Body of pancreas (tissue), 4 donors: ENCODE measurements at regions not wholly inside any gene's neighbourhood (a gene's known extent, or its start where the extent isn't known, plus 50 kb on each side); places are given as distances from the start of the nearest gene placed in this dataset.

Experiments
- CTCF ChIP-seq, 7 experiments: fragments of 450-650 bp in 4 of 7; fragments of 200-600 bp in 3 of 7; sonication (generic) in 3 of 7; IDR thresholded peaks; one replicate each; pipeline ENCODE4 v1.5.1; 2016 to 2019; ENCODE audit warnings: antibody characterized with exemption in 7 of 7
- POLR2A ChIP-seq, 3 donors: fragments of 450-650 bp; IDR thresholded peaks; one replicate each; pipeline ENCODE4 v1.6.1; 2016; ENCODE audit warnings: antibody characterized with exemption in 3 of 3, mild to moderate bottlenecking in 2 of 3

- no peak for TF ChIP-seq CTCF (IDR thresholded peaks at IDR 0.05)
- no peak for TF ChIP-seq POLR2A (IDR thresholded peaks at IDR 0.05)
Measured at GRCh38 chrX:45577361-45577760, 376.7 kb upstream of the DIPK2B start.
